Activated CD4-positive, alpha-beta T cell treated with anti-CD3 and anti-CD28 coated beads for 36 hours (primary cell): ENCODE measurements at regions not wholly inside any gene's neighbourhood (a gene's known extent, or its start where the extent isn't known, plus 50 kb on each side); places are given as distances from the start of the nearest gene placed in this dataset.
"Not testable (repeated sequence)": the region's sequence is repeated elsewhere in the genome, so short reads cannot be mapped to it uniquely, and the experiment has no call there.

Experiments used
- ATAC-seq: fragments of 200-7000 bp; cut with Tn5 transposase; one replicate; pipeline ENCODE4 v1.10.0; 2021; ENCODE audit warnings: mild to moderate bottlenecking, moderate library complexity
- CTCF ChIA-PET: fragments of 350-600 bp; sonication (Branson Sonifier 250); formaldehyde crosslinking; loops from one replicate; lab custom pipeline; 2021; ENCODE audit warnings: antibody characterized with exemption; lab: Charles Lee
- POLR2A ChIA-PET: fragments of 350-600 bp; sonication (Branson Sonifier 250); formaldehyde crosslinking; loops from one replicate; lab custom pipeline; 2021; ENCODE audit warnings: antibody characterized with exemption, inconsistent platforms; lab: Charles Lee
- DNase-seq: peaks from one replicate; pipeline ENCODE4 v3.0.0-alpha.2; 2020
- H3K27ac Mint-ChIP-seq: one replicate; pipeline ENCODE4 v1.8.0; 2021; ENCODE audit warnings: mixed read lengths
- H3K27me3 Mint-ChIP-seq: one replicate; pipeline ENCODE4 v1.8.0; 2021; ENCODE audit warnings: mixed read lengths
- H3K36me3 Mint-ChIP-seq: one replicate; pipeline ENCODE4 v1.8.0; 2021; ENCODE audit warnings: low read depth, mixed read lengths
- H3K4me1 Mint-ChIP-seq: one replicate; pipeline ENCODE4 v1.8.0; 2021; ENCODE audit warnings: mixed read lengths
- H3K4me3 Mint-ChIP-seq: one replicate; pipeline ENCODE4 v1.8.0; 2021; ENCODE audit warnings: mild to moderate bottlenecking, moderate library complexity, mixed read lengths
- H3K9me3 Mint-ChIP-seq: one replicate; pipeline ENCODE4 v1.8.0; 2021; ENCODE audit warnings: low read depth, mixed read lengths
- intact Hi-C, 2 experiments: fragments of 100-400 bp; cut with DNase I in 1 of 2; cut with micrococcal nuclease in 1 of 2; formaldehyde crosslinking; loops; one replicate each; pipeline versions ENCODE4 v1.14.2 to v1.15.1; 2022 to 2024; cut with DNase I, micrococcal nuclease

DNA sequence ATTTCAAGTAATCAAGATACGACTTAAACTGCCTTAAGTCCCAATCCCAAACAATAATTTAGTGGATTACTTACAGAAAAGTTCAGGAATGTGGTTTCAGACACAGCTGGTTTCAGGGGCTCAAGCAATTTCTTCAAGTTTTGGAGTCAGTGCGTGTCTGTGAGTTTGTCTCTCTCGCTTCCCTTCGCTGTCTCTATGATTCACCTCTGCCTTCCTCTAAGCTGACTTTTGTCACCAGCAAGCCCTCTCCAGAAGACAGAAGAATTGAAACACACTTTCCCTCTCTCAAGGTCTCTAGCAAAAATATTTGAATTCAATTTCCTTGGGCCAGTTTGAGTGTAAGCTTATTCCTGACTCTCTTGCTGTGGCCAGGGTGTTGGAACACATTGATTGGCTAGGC is 392.4 kb downstream of the EDEM1 start:
- Mint-ChIP-seq H3K36me3 (no peaks in the 10 kb centered on the region), H3K9me3 (no peaks in the 10 kb centered on the region), H3K27ac (no peak overlapping the region), H3K27me3 (peaks cover 4% of the 10 kb centered on the region), H3K4me1 (no peaks in the 10 kb centered on the region), H3K4me3 (no peak overlapping the region)
- CTCF ChIA-PET = no interaction called here
- ATAC-seq (no peak), DNase-seq (no peak)
- intact Hi-C loops = no loop called here
- POLR2A ChIA-PET = no interaction called here

DNA sequence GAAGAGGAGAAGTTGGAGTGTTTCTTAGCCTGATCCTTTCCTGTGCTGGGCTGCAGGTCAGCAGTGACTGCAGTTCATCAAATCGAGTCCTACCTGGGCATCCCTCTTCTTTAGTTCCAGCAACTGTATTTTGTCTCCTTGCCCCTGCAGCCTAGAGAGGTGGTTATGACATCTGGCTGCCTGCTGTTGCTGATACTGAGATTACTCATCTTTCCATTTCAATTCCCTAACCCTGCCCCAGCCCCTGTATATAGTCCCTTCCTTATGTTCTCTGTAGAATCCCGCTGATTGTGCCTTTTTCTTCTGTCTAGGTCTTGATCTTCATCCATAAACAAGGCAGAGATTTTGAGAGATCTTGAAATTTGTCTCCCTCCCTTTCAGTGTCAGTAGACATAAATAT is 393.3 kb downstream of the EDEM1 start:
- ChIA-PET POLR2A (no interaction called here), CTCF (no interaction called here)
- H3K36me3 Mint-ChIP-seq = no peaks in the 10 kb centered on the region
- H3K9me3 Mint-ChIP-seq = no peaks in the 10 kb centered on the region
- intact Hi-C loops = no loop called here
- no peak overlapping the region for H3K4me3 Mint-ChIP-seq
- DNase-seq (no peak), ATAC-seq (no peak)
- no peaks in the 10 kb centered on the region for H3K4me1 Mint-ChIP-seq
- no peak overlapping the region for H3K27ac Mint-ChIP-seq
- H3K27me3 Mint-ChIP-seq = peaks cover 4% of the 10 kb centered on the region

DNA sequence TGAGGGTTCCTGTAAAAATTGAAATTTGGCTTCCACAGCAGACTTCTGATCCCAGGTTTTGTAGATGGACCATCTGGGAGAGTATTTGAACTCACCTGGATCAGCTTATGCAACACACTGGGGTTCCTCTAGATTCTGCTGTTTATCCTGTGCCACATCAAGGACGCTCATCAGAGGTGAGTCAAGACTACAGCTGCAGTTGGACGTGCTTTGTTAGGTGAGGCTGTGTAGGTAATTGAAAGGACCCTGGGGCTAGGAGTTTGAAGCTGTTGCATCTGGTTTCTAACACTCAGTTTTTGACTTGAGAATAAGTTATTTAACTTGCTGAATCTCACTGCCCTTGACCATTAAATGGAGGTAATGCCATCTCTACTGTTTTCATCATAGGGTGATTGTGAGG is 394.2 kb downstream of the EDEM1 start:
- ChIA-PET POLR2A (no interaction called here), CTCF (no interaction called here)

DNA sequence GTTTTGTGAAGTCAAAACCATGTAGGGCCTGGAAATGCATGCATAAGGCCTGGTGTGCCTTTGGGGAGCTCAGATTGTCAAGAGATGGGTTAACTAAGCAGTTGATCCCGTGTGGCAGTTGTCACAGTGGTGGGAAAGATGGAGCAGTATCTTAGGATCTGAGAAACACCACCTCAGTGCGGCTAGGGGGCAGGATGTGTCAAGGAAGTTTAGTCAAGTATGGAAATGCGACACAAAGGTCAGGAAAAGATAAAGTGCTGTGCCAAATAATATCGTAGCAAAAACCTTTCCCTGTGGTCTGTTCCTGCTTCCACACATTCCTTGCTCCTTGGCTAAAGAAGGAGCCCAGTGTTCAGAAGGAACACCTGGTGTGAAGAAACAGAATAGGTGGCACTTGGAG is 396.4 kb downstream of the EDEM1 start:
- Mint-ChIP-seq H3K9me3 (no peaks in the 10 kb centered on the region), H3K27ac (no peak overlapping the region), H3K4me1 (no peaks in the 10 kb centered on the region), H3K4me3 (no peak overlapping the region), H3K27me3 (peaks cover 4% of the 10 kb centered on the region), H3K36me3 (no peaks in the 10 kb centered on the region)
- ChIA-PET CTCF (interaction anchor here (0.8 kb wide), 1 partner anchor 278 kb away, joined by 5 read pairs; no protein-coding TSS in a partner anchor), POLR2A (no interaction called here)
- intact Hi-C loops = no loop called here
- no peak for ATAC-seq
- no peak for DNase-seq

More for the DNA sequence above, 394.2 kb downstream of the EDEM1 start:
- H3K36me3 Mint-ChIP-seq = no peaks in the 10 kb centered on the region
- H3K27me3 Mint-ChIP-seq = peaks cover 4% of the 10 kb centered on the region
- no peak overlapping the region for H3K4me3 Mint-ChIP-seq
- intact Hi-C loops = no loop called here
- H3K9me3 Mint-ChIP-seq = no peaks in the 10 kb centered on the region
- DNase-seq (no peak), ATAC-seq (no peak)
- H3K4me1 Mint-ChIP-seq = no peaks in the 10 kb centered on the region
- H3K27ac Mint-ChIP-seq = no peak overlapping the region

- intact Hi-C loops = no loop called here
- H3K9me3 Mint-ChIP-seq = no peaks in the 10 kb centered on the region
- peaks cover 4% of the 10 kb centered on the region for H3K27me3 Mint-ChIP-seq
- ChIA-PET CTCF (interaction anchor here (0.6 kb wide), 1 partner anchor 30 kb away, joined by 3 read pairs; no protein-coding TSS in a partner anchor), POLR2A (no interaction called here)
- no peak for ATAC-seq
- no peaks in the 10 kb centered on the region for H3K36me3 Mint-ChIP-seq
- H3K27ac Mint-ChIP-seq = no peak overlapping the region
- no peak overlapping the region for H3K4me3 Mint-ChIP-seq
- no peak for DNase-seq
- no peaks in the 10 kb centered on the region for H3K4me1 Mint-ChIP-seq
These were observed 397.6 kb downstream of the EDEM1 start for GRCh38 chr3:5585085-5585484.

GRCh38 chr3:5606884-5607472 is 419.5 kb downstream of the EDEM1 start:
- intact Hi-C loops = no loop called here
- H3K36me3 Mint-ChIP-seq = no peaks in the 10 kb centered on the region
- POLR2A ChIA-PET = no interaction called here
- no peak overlapping the region for H3K4me3 Mint-ChIP-seq
- DNase-seq (no peak), ATAC-seq (no peak)
- CTCF ChIA-PET = no interaction called here
- peaks cover 3% of the 10 kb centered on the region for H3K9me3 Mint-ChIP-seq
- H3K4me1 Mint-ChIP-seq = no peaks in the 10 kb centered on the region
- no peak overlapping the region for H3K27ac Mint-ChIP-seq
- no peaks in the 10 kb centered on the region for H3K27me3 Mint-ChIP-seq

DNA sequence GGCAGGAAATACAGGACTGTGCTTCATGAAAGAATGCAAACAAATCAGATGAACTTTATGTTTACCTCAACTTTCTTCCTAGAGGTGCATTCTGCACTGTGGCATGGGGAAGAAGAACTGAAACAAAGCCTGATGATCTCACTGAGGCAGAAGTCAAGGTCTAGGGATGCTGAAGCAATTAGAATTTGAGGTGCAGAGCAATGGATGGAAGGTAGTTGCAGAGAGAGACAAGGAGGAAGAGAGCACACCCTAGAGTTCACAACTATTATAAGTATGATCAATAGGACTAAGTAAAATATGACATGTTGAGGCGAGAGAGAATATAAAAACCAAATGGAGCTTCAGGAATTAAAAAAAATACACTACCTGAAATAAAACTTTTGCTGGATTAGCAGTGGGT is 420.1 kb downstream of the EDEM1 start:
- ATAC-seq = no peak
- Mint-ChIP-seq H3K4me3 (no peak overlapping the region), H3K36me3 (no peaks in the 10 kb centered on the region), H3K27ac (no peak overlapping the region), H3K9me3 (peaks cover 3% of the 10 kb centered on the region), H3K4me1 (no peaks in the 10 kb centered on the region), H3K27me3 (no peaks in the 10 kb centered on the region)
- ChIA-PET CTCF (no interaction called here), POLR2A (interaction anchor here (0.7 kb wide), 1 partner anchor 423 kb away, joined by 3 read pairs; no protein-coding TSS in a partner anchor)
- intact Hi-C loops = no loop called here
- no peak for DNase-seq

DNA sequence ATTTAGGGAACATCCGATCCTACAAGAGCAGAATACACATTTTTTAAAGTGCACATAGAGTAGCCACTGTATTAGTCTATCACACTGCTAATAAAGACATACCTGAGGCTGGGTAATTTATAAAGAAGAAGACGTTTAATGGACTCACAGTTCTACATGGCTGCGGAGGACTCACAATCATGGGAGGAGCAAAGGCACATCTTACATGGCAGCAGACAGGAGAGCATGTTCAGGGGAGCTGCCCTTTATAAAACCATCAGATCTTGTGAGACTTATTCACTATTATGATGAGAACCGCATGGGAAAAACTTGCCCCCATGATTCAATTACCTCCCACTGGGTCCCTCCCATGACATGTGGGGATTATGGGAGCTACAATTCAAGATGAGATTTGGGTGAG is 421.5 kb downstream of the EDEM1 start:
- CTCF ChIA-PET, DNase-seq, H3K4me1 Mint-ChIP-seq, H3K4me3 Mint-ChIP-seq, H3K27me3 Mint-ChIP-seq, H3K27ac Mint-ChIP-seq, ATAC-seq, POLR2A ChIA-PET, H3K36me3 Mint-ChIP-seq, intact Hi-C loops, H3K9me3 Mint-ChIP-seq: not testable (repeated sequence)

DNA sequence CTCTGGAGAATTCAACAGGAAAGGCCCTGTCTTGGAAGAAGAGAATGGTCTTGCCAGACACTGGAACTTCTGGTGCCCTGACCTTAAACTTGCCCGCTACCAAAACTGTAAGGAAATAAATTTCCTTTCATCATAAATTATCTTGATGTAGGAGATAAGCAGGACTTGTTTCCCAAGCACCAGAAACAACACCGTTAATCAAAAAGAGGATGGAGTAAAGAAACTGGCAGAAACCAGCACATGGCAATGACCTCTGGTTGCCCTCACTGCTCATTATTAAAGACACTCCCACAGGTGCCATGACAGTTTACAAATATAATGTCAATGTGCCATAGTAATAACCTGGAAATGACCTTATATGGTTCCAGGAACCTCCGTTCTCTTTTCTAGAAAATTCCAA is 426.1 kb downstream of the EDEM1 start:
- H3K9me3 Mint-ChIP-seq = peaks cover 3% of the 10 kb centered on the region
- intact Hi-C loops = no loop called here
- no peak for ATAC-seq
- no peak overlapping the region for H3K27ac Mint-ChIP-seq
- H3K4me3 Mint-ChIP-seq = no peak overlapping the region
- H3K4me1 Mint-ChIP-seq = no peaks in the 10 kb centered on the region
- DNase-seq = no peak
- POLR2A ChIA-PET = no interaction called here
- no peaks in the 10 kb centered on the region for H3K36me3 Mint-ChIP-seq
- CTCF ChIA-PET = no interaction called here
- no peaks in the 10 kb centered on the region for H3K27me3 Mint-ChIP-seq

- no peaks in the 10 kb centered on the region for H3K4me1 Mint-ChIP-seq
- no peak overlapping the region for H3K27ac Mint-ChIP-seq
- DNase-seq = no peak
- CTCF ChIA-PET = no interaction called here
- no peaks in the 10 kb centered on the region for H3K9me3 Mint-ChIP-seq
- no peaks in the 10 kb centered on the region for H3K36me3 Mint-ChIP-seq
- no peak overlapping the region for H3K4me3 Mint-ChIP-seq
- POLR2A ChIA-PET = no interaction called here
- ATAC-seq = no peak
- no peaks in the 10 kb centered on the region for H3K27me3 Mint-ChIP-seq
- intact Hi-C loops = no loop called here
These were observed 429.4 kb downstream of the EDEM1 start for GRCh38 chr3:5616873-5617272.

GRCh38 chr3:5618170-5618569 is 430.7 kb downstream of the EDEM1 start:
- Mint-ChIP-seq H3K36me3 (no peaks in the 10 kb centered on the region), H3K27me3 (no peaks in the 10 kb centered on the region), H3K4me3 (no peak overlapping the region), H3K4me1 (no peaks in the 10 kb centered on the region), H3K9me3 (no peaks in the 10 kb centered on the region), H3K27ac (no peak overlapping the region)
- intact Hi-C loops = no loop called here
- no peak for ATAC-seq
- POLR2A ChIA-PET = no interaction called here
- DNase-seq = no peak
- CTCF ChIA-PET = no interaction called here

- Mint-ChIP-seq H3K4me3 (no peak overlapping the region), H3K27ac (no peak overlapping the region), H3K9me3 (peaks cover 5% of the 10 kb centered on the region), H3K36me3 (no peaks in the 10 kb centered on the region), H3K4me1 (no peaks in the 10 kb centered on the region), H3K27me3 (no peaks in the 10 kb centered on the region)
- ATAC-seq (no peak), DNase-seq (no peak)
- ChIA-PET CTCF (interaction anchor here (0.6 kb wide), 2 partner anchors 15 to 380 kb away, joined by 3 read pairs; no protein-coding TSS in a partner anchor), POLR2A (no interaction called here)
- intact Hi-C loops = no loop called here
These were observed 442.9 kb downstream of the EDEM1 start for GRCh38 chr3:5630406-5630805.
